ENCODE measurements at regions not wholly inside any gene's neighbourhood (a gene's known extent, or its start where the extent isn't known, plus 50 kb on each side); places are given as distances from the start of the nearest gene placed in this dataset.
"Not testable (repeated sequence)": the region's sequence is repeated elsewhere in the genome, so short reads cannot be mapped to it uniquely, and the experiment has no call there.

- no peak for DNase-seq
Observed at GRCh38 chr2:8249769-8250168, 432.1 kb upstream of the ID2 start.

- DNase-seq, result not testable (repeated sequence)
Observed at GRCh38 chr2:8250290-8250689, 431.6 kb upstream of the ID2 start.

- no peak for DNase-seq
Observed at GRCh38 chr2:8251291-8251690, 430.6 kb upstream of the ID2 start.

GRCh38 chr2:8251856-8252255 is 430.0 kb upstream of the ID2 start:
- DNase-seq, result no peak

- peak; percentile 50 for DNase-seq
Observed at GRCh38 chr2:8252997-8253694, 428.7 kb upstream of the ID2 start.

GRCh38 chr2:8253781-8254180 is 428.1 kb upstream of the ID2 start:
- DNase-seq, result no peak

- DNase-seq, result not testable (repeated sequence)
Observed at GRCh38 chr2:8254214-8254613, 427.6 kb upstream of the ID2 start.

- DNase-seq, result no peak
Observed at GRCh38 chr2:8254791-8255447, 426.9 kb upstream of the ID2 start.

- DNase-seq, result no peak
Observed at GRCh38 chr2:8255448-8255800, 426.4 kb upstream of the ID2 start.

GRCh38 chr2:8256905-8257304 is 425.0 kb upstream of the ID2 start:
- no peak for DNase-seq

- no peak for DNase-seq
Observed at GRCh38 chr2:8257502-8257901, 424.4 kb upstream of the ID2 start.

GRCh38 chr2:8258406-8258805 is 423.4 kb upstream of the ID2 start:
- DNase-seq, result no peak

GRCh38 chr2:8259106-8259840 is 422.6 kb upstream of the ID2 start:
- DNase-seq, result no peak

GRCh38 chr2:8259841-8260178 is 422.0 kb upstream of the ID2 start:
- no peak for DNase-seq

- no peak for DNase-seq
Observed at GRCh38 chr2:8260213-8260612, 421.6 kb upstream of the ID2 start.

- no peak for DNase-seq
Observed at GRCh38 chr2:8263901-8264300, 418.0 kb upstream of the ID2 start.

- no peak for DNase-seq
Observed at GRCh38 chr2:8264981-8265380, 416.9 kb upstream of the ID2 start.

GRCh38 chr2:8265476-8266226 is 416.2 kb upstream of the ID2 start:
- DNase-seq, result no peak

- no peak for DNase-seq
Observed at GRCh38 chr2:8266563-8266962, 415.3 kb upstream of the ID2 start.

- no peak for DNase-seq
Observed at GRCh38 chr2:8267048-8267447, 414.8 kb upstream of the ID2 start.

- DNase-seq, result no peak
Observed at GRCh38 chr2:8267721-8268120, 414.1 kb upstream of the ID2 start.

- DNase-seq, result no peak
Observed at GRCh38 chr2:8268172-8268783, 413.6 kb upstream of the ID2 start.

GRCh38 chr2:8270699-8271098 is 411.2 kb upstream of the ID2 start:
- no peak for DNase-seq
